B cell (primary cell): ENCODE measurements at regions not wholly inside any gene's neighbourhood (a gene's known extent, or its start where the extent isn't known, plus 50 kb on each side); places are given as distances from the start of the nearest gene placed in this dataset.

ENCODE experiments used
- EZH2 ChIP-seq: IDR thresholded peaks from 2 replicates; pipeline ENCODE4 v1.6.1; 2012; ENCODE audit warnings: borderline replicate concordance, low read depth, mild to moderate bottlenecking, moderate library complexity, low read length; ENCODE audit not compliant: insufficient read depth, poor library complexity, severe bottlenecking
- TF ChIP-seq, protein P1 (sequence below): fragments of 200-600 bp; IDR thresholded peaks from one replicate; pipeline ENCODE4 v1.8.0; 2022; ENCODE audit warnings: antibody characterized with exemption, mild to moderate bottlenecking

DNA sequence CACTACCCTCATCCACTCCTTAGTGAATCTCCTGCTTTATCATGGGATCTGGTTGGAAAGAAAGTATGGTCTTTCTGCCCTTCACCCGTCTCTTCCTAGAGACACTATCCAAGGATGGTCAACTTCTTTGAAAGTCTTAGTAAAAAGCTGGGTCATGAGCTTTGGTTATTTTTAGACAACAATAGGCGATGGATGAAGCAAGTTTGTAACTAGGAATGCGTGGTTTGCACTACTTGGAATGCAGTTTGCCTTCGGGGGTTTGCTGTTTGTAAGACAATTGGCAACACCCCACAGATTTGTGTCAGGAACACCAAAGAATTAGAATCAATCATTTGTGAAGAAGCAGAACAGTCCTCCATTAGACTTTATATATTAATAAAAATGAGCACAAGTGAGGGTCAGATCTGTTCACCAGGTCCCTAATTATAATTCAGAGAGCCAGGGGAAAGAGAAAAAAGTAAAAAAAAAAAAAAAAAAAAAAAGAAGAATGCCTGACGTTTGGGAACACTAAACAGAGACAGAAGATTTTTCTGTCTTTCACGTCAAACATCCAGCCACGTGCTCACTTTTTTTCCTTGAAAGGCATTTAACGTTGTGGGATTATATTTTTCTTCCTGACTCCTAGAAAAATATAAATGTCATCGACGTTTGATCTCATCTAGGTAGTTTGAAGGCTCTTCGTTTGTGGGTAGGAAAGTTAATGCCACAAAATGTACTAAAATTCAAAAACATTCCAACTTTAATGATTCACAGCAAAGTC lies 60.7 kb upstream of the BTG3 start:
- TF ChIP-seq, protein P1, sequence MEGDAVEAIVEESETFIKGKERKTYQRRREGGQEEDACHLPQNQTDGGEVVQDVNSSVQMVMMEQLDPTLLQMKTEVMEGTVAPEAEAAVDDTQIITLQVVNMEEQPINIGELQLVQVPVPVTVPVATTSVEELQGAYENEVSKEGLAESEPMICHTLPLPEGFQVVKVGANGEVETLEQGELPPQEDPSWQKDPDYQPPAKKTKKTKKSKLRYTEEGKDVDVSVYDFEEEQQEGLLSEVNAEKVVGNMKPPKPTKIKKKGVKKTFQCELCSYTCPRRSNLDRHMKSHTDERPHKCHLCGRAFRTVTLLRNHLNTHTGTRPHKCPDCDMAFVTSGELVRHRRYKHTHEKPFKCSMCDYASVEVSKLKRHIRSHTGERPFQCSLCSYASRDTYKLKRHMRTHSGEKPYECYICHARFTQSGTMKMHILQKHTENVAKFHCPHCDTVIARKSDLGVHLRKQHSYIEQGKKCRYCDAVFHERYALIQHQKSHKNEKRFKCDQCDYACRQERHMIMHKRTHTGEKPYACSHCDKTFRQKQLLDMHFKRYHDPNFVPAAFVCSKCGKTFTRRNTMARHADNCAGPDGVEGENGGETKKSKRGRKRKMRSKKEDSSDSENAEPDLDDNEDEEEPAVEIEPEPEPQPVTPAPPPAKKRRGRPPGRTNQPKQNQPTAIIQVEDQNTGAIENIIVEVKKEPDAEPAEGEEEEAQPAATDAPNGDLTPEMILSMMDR, result no peak
- TF ChIP-seq EZH2, result no peak
